Colonic mucosa (tissue), 4 donors: ENCODE measurements at regions not wholly inside any gene's neighbourhood (a gene's known extent, or its start where the extent isn't known, plus 50 kb on each side); places are given as distances from the start of the nearest gene placed in this dataset.

Source experiments
- DNase-seq: peaks from one replicate; pipeline ENCODE4 v3.0.0-alpha.2; 2020
- H3K27ac ChIP-seq: fragments of 200-600 bp; one replicate; pipeline ENCODE4 v1.8.0; 2021
- H3K27me3 ChIP-seq: fragments of 200-600 bp; one replicate; pipeline ENCODE4 v1.8.0; 2021
- H3K36me3 ChIP-seq: fragments of 200-600 bp; one replicate; pipeline ENCODE4 v1.8.0; 2021
- H3K4me1 ChIP-seq: fragments of 200-600 bp; one replicate; pipeline ENCODE4 v1.8.0; 2021; ENCODE audit warnings: mild to moderate bottlenecking
- H3K4me3 ChIP-seq: fragments of 200-600 bp; one replicate; pipeline ENCODE4 v1.8.0; 2021
- H3K9ac ChIP-seq, 2 donors: one replicate each; pipeline ENCODE4 v1.7.0; 2013; ENCODE audit warnings: control low read depth in 2 of 2, low read depth in 2 of 2, low read length in 2 of 2
- H3K9me3 ChIP-seq: fragments of 200-600 bp; one replicate; pipeline ENCODE4 v1.8.0; 2021
- intact Hi-C: fragments of 100-400 bp; cut with DNase I; formaldehyde crosslinking; loops from one replicate; pipeline ENCODE4 v1.14.1; 2022
- TF ChIP-seq, protein P1 (sequence below): fragments of 200-600 bp; IDR thresholded peaks from one replicate; pipeline ENCODE4 v1.8.0; 2022; ENCODE audit warnings: antibody characterized with exemption, mild to moderate bottlenecking
- donor health status: healthy.
- donor health status: DM: no; HTN: no; CAD: no.
- donor health status: DM: no; HTN: no; CAD: no.

DNA sequence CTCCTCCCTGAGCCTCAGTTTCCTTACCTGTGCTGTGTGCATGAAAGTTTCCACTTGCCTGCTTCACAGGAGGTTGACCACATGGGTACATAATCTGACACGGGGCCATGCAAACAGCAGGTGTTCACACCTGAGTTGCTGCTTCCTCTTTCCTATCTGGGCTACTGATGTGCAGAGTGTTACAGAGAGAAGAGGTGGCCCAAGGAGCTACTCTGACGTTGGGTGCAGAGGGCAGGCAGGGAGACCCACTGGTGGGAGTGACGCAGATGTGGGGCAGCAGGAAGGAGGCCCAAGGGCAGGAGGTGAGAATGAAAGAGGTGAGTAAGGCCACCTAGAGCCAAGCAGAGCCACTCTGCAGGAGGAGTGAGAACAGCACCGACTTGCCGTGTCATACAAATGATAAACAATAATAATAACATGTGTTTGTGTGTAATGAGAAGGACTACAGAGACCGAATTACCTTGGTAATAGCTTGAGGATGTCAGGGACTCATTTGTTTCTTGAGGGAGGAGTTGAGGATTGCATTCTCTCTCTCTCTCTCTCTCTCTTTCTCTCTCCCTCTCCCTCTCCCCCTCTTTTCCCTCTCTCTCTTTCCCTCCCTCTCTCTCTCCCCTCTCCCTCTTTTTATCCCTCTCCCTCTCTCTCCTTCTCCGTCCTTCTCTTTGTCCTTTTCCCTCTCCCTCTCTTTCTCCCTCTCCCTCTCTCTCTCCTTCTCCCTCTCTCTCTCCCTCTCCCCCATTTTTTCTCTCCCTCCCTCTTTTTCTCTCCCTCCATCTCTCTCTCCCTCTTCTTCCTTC, 87.4 kb upstream of the IGSF21 start:
- no peaks in the 10 kb centered on the region for H3K4me1 ChIP-seq
- TF ChIP-seq, protein P1, sequence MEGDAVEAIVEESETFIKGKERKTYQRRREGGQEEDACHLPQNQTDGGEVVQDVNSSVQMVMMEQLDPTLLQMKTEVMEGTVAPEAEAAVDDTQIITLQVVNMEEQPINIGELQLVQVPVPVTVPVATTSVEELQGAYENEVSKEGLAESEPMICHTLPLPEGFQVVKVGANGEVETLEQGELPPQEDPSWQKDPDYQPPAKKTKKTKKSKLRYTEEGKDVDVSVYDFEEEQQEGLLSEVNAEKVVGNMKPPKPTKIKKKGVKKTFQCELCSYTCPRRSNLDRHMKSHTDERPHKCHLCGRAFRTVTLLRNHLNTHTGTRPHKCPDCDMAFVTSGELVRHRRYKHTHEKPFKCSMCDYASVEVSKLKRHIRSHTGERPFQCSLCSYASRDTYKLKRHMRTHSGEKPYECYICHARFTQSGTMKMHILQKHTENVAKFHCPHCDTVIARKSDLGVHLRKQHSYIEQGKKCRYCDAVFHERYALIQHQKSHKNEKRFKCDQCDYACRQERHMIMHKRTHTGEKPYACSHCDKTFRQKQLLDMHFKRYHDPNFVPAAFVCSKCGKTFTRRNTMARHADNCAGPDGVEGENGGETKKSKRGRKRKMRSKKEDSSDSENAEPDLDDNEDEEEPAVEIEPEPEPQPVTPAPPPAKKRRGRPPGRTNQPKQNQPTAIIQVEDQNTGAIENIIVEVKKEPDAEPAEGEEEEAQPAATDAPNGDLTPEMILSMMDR, result no peak
- H3K4me3 ChIP-seq, result no peak overlapping the region
- H3K9ac ChIP-seq, result no peak overlapping the region
- H3K27ac ChIP-seq, result no peak overlapping the region
- DNase-seq, result no peak
- intact Hi-C loops, result no loop called here
- no peaks in the 10 kb centered on the region for H3K36me3 ChIP-seq
- no peaks in the 10 kb centered on the region for H3K9me3 ChIP-seq
- no peaks in the 10 kb centered on the region for H3K27me3 ChIP-seq

DNA sequence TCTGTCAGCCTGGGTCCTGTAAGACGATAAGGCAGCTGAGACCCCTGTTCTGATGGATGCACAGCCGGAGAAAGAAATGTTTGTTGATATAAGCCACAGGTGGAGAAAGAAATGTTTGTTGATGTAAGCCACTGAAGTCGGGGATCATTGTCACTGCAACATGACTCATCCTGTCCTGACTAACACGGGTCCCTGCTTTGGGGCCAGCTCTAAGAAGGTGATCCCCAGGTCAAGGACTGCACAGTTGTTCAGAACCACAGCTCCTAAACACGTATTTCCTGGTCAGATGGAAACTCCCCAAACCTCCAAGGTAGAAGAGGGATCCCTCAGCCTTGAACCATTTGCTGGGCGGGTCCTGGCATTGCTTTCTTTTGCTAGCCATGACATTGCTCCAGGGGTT, 86.4 kb upstream of the IGSF21 start:
- Histone ChIP-seq H3K27me3 (no peaks in the 10 kb centered on the region), H3K4me3 (no peak overlapping the region), H3K36me3 (no peaks in the 10 kb centered on the region), H3K9me3 (no peaks in the 10 kb centered on the region), H3K9ac (no peak overlapping the region), H3K4me1 (no peaks in the 10 kb centered on the region), H3K27ac (no peak overlapping the region)
- no peak for DNase-seq
- intact Hi-C loops, result no loop called here
- TF ChIP-seq, protein P1, result no peak

DNA sequence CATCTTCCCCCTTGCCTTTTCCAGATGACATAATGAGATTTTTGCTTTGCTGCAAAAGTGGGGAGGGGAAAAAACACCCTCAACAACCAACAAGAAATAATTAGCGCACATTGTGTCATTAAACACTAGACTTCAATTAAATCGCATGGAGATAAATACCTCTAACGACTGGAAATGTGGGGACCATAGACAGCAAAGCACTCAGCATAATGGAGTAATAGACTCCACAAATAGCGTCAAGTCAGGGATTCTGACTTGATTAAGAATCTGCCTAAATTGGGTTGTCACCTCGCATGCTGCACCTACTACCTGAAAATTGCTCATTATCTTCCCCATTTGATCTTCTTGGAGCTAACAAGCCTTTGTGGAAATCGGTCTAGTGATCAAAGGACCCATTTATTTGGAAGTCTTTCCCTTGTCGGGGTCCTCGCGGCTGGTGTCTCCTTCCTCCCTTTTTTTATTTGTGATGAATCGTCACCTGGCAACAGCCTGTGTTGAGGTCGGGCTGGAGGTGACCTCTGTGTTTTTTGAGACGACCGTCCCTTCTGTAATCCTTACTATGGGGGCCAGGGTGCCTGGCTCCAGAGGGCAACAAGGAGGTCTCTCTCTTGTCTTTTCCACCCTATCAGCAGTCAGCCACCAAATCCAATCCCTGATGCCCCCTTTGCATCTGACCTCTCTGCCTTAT, 75.3 kb upstream of the IGSF21 start:
- Histone ChIP-seq H3K9me3 (no peaks in the 10 kb centered on the region), H3K9ac (no peak overlapping the region), H3K36me3 (no peaks in the 10 kb centered on the region), H3K27me3 (peaks cover 4% of the 10 kb centered on the region), H3K4me1 (no peaks in the 10 kb centered on the region), H3K27ac (no peak overlapping the region), H3K4me3 (no peak overlapping the region)
- TF ChIP-seq, protein P1, result no peak
- no peak for DNase-seq
- intact Hi-C loops, result no loop called here

DNA sequence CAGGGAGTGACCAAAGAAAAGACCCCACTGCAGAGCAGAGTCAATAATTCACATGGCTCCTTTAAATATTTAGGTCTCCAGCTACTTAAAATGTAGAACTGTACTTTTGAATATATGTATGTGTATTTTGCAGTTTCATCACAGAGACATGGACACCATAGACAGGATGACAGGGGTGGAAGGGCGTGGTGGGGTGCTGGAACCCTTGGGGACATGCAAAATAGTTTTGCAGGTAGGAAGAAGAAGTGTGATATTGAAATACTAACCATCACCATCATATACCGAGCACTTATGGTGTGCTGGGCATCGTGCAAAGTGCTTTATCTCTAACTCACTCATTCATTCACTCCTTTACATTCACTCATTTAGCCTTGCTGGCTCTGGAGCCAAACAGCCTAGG, 72.5 kb upstream of the IGSF21 start:
- intact Hi-C loops, result no loop called here
- Histone ChIP-seq H3K27me3 (no peaks in the 10 kb centered on the region), H3K4me1 (no peaks in the 10 kb centered on the region), H3K36me3 (no peaks in the 10 kb centered on the region), H3K9ac (no peak overlapping the region), H3K27ac (no peak overlapping the region), H3K9me3 (no peaks in the 10 kb centered on the region), H3K4me3 (no peak overlapping the region)
- no peak for DNase-seq
- TF ChIP-seq, protein P1, result no peak

DNA sequence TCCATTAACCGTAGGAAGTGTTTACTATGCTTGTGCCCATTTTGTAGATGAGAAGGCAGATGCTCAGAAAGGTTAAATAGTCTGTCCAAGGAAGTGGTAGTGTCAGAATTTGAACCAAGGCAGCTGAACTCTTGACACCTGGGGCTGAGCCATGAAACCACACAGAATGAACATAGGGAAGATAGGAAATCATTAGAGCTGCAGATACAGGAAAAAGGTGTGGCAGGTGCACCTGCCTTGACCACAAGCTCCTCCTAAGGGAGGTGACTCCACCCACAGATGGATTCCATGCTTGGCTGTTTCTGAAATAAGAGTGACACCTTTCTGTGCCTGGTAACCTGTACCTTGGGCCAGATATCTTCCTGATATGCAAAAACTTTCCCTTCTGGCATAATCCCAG, 69.9 kb upstream of the IGSF21 start:
- no peak for DNase-seq
- TF ChIP-seq, protein P1, result no peak
- Histone ChIP-seq H3K36me3 (no peaks in the 10 kb centered on the region), H3K27ac (no peak overlapping the region), H3K9ac (no peak overlapping the region), H3K9me3 (no peaks in the 10 kb centered on the region), H3K27me3 (no peaks in the 10 kb centered on the region), H3K4me1 (no peaks in the 10 kb centered on the region), H3K4me3 (no peak overlapping the region)
- intact Hi-C loops, result no loop called here
